ENCODE measurements at regions not wholly inside any gene's neighbourhood (a gene's known extent, or its start where the extent isn't known, plus 50 kb on each side); places are given as distances from the start of the nearest gene placed in this dataset.

- ChIA-PET CTCF (ENCODE audit: partially characterized antibody) (interaction anchor here (1.1 kb wide), 1 partner anchor 55 kb away, joined by 3 read pairs; no protein-coding TSS in a partner anchor), POLR2A (ENCODE audit: partially characterized antibody) (no interaction called here)
- Histone ChIP-seq H3K9ac (replicated peaks in 1 of 4; ENCODE audit: extremely low read depth in 1 of 4, low read depth in 3 of 4, low read length in 3 of 4) (no peak overlapping the region), H3K27me3 (replicated peaks in 1 of 4; ENCODE audit: control insufficient read depth in 3 of 4, extremely low read depth in 1 of 4, insufficient read depth in 3 of 4, low read length in 3 of 4) (no peaks in the 10 kb centered on the region), H2BK20ac (ENCODE audit: low read length) (no peak overlapping the region), H3K4me3 (ENCODE audit: extremely low read depth in 1 of 4, insufficient read depth in 2 of 4, low read depth in 3 of 4, low read length in 4 of 4) (no peak overlapping the region), H3K56ac (replicated peaks; ENCODE audit: insufficient read length, low read depth, low read length) (no peak overlapping the region), H3K4me2 (ENCODE audit: insufficient read depth in 1 of 2, low read depth in 2 of 2, low read length in 2 of 2) (no peak overlapping the region), H3K4ac (replicated peaks; ENCODE audit: insufficient read length, low read depth, low read length) (no peak overlapping the region), H2BK120ac (replicated peaks; ENCODE audit: low read depth, low read length) (no peak overlapping the region), H3K79me1 (ENCODE audit: low read depth, low read length) (no peaks in the 10 kb centered on the region), H3K23ac (ENCODE audit: insufficient read length) (no peak overlapping the region), H4K91ac (replicated peaks; ENCODE audit: insufficient read length, low read length) (no peak overlapping the region), H2BK5ac (ENCODE audit: low read depth, low read length) (no peak overlapping the region), H2AFZ (ENCODE audit: low read length) (no peak overlapping the region), H3K9me3 (ENCODE audit: insufficient read depth in 2 of 2, low read depth in 1 of 2, low read length in 1 of 2) (no peaks in the 10 kb centered on the region), H3K4me1 (replicated peaks in 1 of 4; ENCODE audit: control insufficient read depth in 3 of 4, insufficient read depth in 4 of 4, low read length in 3 of 4) (no peaks in the 10 kb centered on the region), H4K8ac (ENCODE audit: extremely low read depth, insufficient read depth, low read length) (no peak overlapping the region), H3K18ac (ENCODE audit: extremely low read depth, low read length) (no peak overlapping the region), H3K36me3 (ENCODE audit: control insufficient read depth in 2 of 4, insufficient read depth in 4 of 4, low read length in 3 of 4) (no peaks in the 10 kb centered on the region), H3K79me2 (ENCODE audit: control insufficient read depth in 1 of 2, insufficient read depth in 2 of 2, low read length in 2 of 2) (no peaks in the 10 kb centered on the region), H2BK15ac (ENCODE audit: low read length) (no peak overlapping the region), H3K14ac (ENCODE audit: insufficient read length) (no peak overlapping the region), H3K27ac (ENCODE audit: low read depth, low read length) (no peak overlapping the region), H2BK12ac (ENCODE audit: low read depth, low read length) (no peak overlapping the region), H4K20me1 (replicated peaks in 1 of 2; ENCODE audit: control insufficient read depth in 1 of 2, insufficient read depth in 2 of 2, low read length in 2 of 2) (no peaks in the 10 kb centered on the region), H3K23me2 (ENCODE audit: low read depth, low read length) (no peaks in the 10 kb centered on the region), H2AK5ac (ENCODE audit: low read depth, low read length) (no peak overlapping the region), H4K5ac (ENCODE audit: insufficient read length, low read depth, low read length) (no peak overlapping the region)
- no peak for FAIRE-seq
- TF ChIP-seq GABPA (IDR thresholded peaks at IDR 0.05; ENCODE audit: borderline replicate concordance, insufficient read depth, low read length) = no peak
- TF ChIP-seq PHF8 (conservative IDR thresholded peaks at IDR 0.05; ENCODE audit: low read depth, low read length) = no peak
- TF ChIP-seq RXRA (IDR thresholded peaks at IDR 0.05; ENCODE audit: insufficient read depth, low read depth, low read length) = no peak
- TF ChIP-seq GTF2F1 (IDR thresholded peaks at IDR 0.05; ENCODE audit: borderline replicate concordance, low read depth, low read length) = no peak
- TF ChIP-seq, protein P1, sequence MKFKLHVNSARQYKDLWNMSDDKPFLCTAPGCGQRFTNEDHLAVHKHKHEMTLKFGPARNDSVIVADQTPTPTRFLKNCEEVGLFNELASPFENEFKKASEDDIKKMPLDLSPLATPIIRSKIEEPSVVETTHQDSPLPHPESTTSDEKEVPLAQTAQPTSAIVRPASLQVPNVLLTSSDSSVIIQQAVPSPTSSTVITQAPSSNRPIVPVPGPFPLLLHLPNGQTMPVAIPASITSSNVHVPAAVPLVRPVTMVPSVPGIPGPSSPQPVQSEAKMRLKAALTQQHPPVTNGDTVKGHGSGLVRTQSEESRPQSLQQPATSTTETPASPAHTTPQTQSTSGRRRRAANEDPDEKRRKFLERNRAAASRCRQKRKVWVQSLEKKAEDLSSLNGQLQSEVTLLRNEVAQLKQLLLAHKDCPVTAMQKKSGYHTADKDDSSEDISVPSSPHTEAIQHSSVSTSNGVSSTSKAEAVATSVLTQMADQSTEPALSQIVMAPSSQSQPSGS (IDR thresholded peaks at IDR 0.05; ENCODE audit: low read length) = no peak
- TF ChIP-seq JUN (IDR thresholded peaks at IDR 0.05; ENCODE audit: low read depth, low read length) = no peak
- WGBS, 2 experiments (ENCODE audit: extremely low coverage in 1 of 2, insufficient coverage in 1 of 2, insufficient read length in 1 of 2, insufficient replicate concordance in 2 of 2, low coverage in 1 of 2, low lambda C conversion rate in 2 of 2, missing lambda C conversion rate in 1 of 2) = 86% methylated on average over 1 of the region's 1 CpG; no CpG with 5 or more reads in 1 of the 2 experiments
- no peak for DNase-seq (ENCODE audit: low read depth in 1 of 2, low spot score in 2 of 2)
Measured at GRCh38 chr1:222331340-222331739, 216.6 kb downstream of the HHIPL2 start.

All from H1 (cell line).